DMS53 treated with DMSO at 0.1 percent for 48 hours (cell line): ENCODE measurements at regions not wholly inside any gene's neighbourhood (a gene's known extent, or its start where the extent isn't known, plus 50 kb on each side); places are given as distances from the start of the nearest gene placed in this dataset.
"Not testable (repeated sequence)": the region's sequence is repeated elsewhere in the genome, so short reads cannot be mapped to it uniquely, and the experiment has no call there.

Source experiments
- DNase-seq: peaks from one replicate; lab custom pipeline; 2025; ENCODE audit not compliant: unreplicated experiment; lab: John Stamatoyannopoulos, UW

DNA sequence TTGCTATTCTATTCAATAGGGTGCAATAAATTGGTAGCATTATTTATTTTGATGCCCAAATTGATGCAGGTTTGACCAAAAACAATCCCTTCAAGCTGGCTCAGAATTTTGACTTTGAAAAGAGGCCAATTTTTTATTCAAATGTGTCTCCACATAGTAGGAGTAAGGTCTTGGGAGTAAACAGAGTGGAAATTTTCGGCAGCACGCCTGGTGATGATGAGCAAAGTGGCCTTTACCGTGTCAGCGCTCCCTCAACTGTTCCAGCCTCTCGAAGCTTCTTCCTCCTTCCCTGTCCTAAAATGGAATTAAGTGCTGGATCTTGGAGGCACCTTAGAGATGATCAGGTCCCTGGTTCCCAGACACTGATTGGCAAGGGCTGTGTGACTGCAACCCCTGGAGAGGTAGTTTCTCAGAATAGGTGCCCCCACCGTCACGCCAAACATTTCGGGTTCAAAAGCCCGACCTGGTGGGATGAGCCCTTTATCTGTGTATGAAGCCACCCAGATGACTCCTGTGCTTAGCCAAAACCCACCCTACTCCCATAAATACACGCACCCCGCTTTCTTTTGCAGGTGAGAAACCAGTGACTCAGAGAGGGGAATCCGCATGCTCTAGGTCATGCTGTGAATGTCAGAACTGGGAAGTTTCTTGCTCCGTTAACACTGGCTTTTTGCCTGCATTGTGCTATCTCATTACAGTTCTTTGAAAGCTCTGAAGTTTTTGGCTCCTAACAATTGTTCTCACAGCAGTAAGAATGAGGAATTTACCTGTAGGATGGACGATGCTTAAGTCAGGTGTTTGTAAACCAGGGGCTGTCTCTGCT, 89.1 kb downstream of the CRYGS start:
- no peak for DNase-seq

DNA sequence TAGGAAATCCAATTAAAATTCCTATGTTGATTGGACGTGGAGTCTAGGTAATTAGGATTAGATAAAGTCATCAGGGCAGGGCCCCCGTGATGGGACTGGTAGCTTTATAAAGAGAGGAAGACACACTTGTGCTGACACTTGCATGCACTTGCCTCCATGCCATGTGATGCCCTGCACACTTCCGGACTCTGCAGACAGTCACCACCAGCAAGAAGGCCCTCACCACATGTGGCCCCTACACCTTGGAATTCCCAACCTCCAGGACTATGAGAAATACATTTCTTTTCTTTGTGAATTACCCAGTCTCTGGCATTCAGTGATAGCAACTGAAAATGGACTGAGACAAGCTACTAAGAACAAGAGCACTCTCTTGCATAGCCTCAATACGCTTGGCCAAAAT, 90.6 kb downstream of the CRYGS start:
- no peak for DNase-seq

DNA sequence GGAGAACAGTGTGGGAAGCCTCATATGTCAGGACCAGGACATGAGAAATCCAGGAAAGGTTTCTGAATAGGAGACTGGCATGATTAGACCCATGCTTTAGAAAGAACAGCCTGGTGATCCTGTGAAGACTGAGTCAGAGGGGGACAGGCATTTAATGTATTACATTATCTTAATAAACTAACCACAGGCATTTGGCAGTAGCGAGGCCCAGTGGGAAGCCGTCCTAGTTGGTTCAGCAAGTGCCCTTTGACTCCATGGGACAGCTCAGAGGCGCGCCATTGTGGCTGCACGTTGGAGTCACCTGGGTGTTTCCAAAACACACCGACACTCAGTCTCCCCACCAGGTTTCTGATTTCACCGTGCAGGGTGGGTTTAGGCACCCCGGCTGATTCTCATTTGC, 90.5 kb upstream of the DGKG start:
- no peak for DNase-seq

DNA sequence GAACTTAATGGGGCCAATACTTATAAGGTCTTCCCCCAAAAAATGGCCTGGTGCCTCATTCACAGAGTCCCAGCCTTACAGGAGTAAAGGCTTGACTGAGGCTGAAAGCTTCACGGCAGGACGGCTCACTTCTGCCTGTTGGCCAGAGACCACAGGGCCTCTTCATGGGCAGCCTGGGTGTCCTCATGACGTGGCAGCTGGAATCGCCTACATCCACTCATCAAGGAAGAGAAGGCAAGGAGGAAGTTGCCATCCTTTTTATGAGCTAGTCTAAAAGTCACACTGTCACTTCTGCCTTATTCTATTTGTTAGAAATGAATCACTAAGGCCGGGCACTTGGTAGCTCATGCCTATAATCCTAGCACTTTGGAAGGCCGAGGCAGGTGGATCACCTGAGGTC, 89.3 kb upstream of the DGKG start:
- no peak for DNase-seq

DNA sequence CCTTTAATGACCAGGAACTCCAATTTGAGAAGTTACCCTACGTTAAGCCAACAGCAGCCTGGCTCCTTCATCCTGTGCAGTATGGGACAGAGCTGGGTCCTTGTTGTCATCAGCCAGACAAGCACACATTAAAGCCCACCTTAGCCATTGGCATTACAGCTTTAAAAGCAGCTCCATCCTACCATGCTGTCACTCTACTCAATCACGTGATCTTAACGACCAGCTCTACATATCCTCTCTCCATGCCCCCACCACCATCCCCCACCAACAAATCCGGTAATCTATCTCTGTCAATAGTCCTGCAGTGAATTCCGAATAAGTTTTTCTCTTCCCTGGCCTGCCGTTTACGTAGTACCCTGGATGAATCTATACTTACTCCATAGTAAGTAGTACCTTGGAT, 82.9 kb upstream of the DGKG start:
- DNase-seq, result no peak

DNA sequence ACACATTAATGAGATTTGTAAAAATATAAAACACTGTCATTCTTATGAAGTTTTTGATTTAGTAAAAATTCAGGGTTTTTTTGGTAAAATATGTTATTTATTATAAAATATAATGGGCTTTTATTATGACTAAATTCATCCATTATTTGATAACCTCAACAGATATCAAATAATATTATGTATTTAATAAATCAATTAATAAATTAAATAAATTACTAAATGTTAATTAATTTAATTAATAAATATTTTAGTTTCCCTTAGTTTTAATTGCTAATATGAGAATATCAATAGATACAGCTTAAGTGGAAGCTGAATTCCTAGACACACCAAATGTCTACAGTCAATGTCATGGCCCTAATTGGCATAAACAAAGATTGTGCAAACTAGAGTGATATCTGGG, 82.3 kb upstream of the DGKG start:
- DNase-seq, result no peak

DNA sequence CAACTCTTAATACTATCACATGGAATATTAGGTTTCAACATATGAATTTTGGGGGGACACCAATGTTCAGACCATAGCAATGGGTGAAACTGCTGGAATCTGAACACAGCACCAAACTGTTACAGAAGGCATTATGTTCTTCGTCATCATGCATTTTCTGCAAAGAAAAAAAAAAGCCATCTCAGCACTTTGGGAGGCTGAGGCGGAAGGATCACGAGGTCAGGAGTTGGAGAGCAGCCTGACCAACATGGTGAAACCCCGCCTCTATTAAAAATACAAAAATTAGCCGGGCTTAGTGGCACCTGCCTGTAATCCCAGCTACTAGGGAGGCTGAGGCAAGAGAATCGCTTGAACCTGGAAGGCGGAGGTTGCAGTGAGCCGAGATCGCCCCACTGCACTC, 80.9 kb upstream of the DGKG start:
- not testable (repeated sequence) for DNase-seq

DNA sequence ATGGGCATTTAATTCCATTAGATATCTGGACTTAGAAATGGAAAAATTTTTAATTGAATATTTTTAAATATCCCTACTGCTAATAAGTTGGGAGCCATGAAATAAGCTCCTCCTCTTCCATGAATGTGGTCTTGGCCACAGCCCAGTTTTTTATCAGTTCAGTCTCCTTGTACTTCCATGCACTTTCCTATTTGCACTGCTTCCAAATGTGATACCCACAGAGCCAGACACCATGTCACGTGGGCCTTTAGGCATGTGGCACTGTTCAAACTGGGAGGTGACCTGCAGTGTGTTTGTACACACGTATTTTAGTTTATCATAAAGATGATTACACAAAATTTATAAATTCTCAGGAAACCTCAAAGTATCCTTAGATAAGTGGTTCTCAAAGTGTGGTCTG, 80.1 kb upstream of the DGKG start:
- no peak for DNase-seq

DNA sequence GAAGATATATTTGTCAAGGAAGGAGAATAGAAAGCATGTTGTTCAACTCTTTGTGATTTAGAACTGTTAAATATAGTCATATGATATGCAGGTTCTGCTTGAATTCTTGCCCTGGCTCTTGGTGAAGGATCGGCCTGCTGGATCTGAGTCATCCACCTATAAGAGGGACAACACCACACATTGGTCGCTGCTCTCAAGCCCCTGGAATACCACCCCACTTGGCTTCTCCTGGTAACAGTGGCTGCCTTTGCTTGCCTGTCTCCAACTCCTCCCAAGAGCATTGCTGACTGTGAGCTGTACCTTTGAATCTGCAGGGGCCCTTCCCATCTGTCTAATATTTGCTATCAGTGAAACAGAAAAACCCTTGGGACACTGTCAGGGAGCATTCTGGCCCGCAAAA, 78.9 kb upstream of the DGKG start:
- no peak for DNase-seq

DNA sequence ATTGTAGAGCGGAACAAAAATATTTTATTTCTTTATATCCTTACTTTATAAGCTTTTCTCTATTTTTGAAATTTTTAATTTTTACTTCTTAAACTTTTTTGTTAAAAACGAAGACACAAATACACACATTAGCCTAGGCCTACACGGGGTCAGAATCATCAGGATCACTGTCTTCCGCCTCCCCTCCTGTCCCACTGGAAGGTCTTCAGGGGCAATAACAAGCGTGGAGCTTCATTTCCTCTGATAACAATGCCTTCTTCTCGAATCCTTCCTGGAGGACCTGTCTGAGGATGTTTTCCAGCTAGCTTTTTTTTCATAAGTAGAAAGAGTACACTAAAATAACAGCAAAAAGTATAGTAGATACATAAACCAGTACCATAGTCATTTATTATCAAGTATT, 77.7 kb upstream of the DGKG start:
- no peak for DNase-seq

DNA sequence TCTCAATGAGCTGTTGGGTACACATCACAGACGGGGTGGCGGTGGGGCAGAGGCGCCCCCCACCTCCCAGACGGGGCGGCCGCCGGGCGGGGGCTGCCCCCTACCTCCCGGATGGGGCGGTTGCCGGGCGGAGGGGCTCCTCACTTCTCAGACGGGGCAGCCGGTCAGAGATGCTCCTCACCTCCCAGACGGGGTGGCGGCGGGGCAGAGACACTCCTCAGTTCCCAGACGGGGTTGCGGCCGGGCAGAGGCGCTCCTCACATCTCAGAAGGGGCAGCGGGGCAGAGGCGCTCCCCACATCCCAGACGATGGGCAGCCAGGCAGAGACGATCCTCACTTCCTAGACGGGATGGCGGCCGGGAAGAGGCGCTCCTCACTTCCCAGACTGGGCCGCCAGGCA, 73.3 kb upstream of the DGKG start:
- not testable (repeated sequence) for DNase-seq

DNA sequence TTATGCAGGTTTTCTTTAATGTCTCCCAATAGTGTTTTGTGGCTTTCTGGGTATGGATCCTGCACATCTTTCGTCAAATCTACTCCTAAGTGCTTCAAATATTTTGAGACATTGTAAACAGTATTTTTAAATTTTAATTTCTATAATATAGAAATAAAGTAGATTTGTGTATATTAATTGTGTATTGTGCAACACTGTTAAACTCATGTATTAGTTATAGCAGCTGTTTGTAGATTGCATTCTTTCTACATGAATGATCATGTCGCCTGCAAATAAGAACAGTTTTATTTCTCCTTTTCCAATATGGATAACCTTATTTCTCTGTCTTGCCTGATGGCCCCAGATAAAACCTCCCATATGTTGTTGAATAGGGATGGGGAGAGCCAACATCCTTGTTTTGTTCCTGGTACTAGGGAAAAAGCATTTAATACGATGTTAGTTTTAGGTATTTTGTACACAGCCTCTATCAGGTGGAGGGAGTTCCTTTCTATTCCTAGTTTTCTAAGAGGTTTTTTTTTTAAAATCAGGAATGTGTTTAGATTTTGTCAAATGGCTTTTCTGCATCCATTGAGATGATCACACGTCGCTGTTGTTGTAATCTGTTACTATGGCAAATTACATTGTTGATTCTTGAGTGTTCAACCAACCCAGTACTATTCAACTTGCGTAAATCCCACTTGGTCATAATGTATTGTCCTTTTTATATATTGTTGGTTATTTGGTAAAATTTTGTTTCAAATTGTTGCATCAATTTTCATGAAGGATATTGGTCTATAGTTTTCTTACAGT, 71.1 kb upstream of the DGKG start:
- no peak for DNase-seq

DNA sequence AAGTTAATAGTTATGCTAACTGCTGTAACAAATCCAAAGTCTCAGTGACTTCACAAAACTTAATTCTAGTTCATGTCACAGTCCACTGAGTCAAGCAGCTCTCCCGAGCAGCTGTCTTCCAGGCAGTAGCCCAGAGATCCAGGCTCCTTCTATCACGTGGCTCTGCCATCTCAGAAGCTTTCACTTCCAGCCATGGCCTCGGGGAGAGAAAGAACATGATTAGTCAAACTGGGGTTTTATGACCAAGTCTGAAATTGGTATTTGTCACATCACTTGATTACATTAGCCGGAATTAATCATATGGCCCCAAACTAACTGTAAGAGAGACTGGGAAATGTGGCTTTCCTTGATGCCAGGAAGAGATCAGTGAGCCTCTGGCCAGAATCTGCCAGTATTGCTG, 70.2 kb upstream of the DGKG start:
- DNase-seq, result no peak

DNA sequence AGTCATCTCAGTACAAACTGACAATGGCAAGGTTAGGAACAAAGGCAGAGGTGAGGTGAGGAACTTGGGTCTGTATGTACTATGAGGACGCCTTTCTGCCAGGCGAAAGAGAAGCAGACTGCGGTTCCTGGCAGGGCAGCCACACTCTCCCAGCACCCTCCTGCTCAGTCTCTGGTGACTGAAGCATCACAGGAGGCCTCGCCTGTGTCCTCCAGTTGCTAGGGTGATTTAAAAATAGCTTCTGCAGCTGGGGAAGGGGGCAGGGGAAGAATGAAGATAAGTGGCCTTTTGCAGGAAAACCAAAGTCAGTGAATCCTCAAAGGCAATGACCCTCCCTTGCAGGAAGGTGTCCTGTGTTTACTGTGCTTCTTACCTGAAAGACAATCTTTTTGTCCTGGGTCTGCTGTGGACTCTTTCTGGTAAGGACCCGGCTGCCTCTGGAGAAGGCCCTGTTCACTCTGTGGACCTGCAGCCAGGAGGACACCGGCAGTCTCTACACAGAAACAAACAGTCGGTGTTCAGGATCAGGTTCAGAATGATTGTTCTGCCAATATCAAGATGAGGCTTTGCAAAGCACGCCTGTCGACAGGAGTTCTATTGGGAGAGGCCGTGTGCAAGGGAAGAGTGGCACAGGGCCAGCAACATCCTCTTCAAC, 65.7 kb upstream of the DGKG start:
- DNase-seq, result no peak

DNA sequence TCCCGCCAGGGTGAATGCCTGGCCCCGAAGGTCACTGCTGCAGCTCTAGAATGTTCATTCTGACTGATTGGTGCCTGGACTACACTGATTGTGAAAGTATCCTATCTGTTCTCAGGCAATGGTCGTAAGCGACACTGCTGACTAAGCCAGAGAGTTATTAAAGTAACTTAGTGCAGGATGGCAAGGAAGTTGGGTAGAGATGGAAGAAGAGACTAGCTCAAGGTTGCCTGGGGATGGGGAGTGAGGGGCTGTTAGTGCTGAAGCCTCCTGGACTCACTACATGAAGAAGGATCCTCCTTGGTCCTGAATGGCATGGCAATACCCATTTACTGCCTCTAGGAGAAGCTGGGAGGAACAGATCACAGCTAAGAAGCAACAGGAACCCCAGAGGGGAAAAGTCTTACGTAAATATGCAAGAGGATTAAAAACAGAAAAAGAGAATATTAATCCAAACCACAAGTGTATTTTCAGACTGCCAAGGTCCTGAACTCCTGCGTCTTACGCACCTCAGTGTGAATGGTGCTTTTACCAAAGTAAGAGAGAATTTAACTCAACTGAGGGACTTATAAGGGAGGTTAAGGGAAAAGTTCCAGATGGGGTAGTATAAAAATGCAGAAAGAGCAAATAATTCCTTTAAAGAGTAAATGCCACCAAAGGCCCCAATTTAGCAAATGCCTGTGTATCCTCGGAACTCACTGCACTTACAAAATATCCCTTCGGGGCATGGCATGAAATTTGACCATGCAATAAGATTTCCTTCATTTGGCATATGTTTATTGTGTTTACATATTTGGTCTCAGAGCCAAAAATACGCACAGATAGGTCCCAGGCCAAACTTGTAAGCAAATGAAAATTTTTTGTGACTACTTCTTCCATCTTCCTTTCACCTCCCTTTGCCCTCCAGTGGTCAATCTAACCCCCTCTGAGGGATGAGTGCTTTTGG, 64.0 kb upstream of the DGKG start:
- no peak for DNase-seq

DNA sequence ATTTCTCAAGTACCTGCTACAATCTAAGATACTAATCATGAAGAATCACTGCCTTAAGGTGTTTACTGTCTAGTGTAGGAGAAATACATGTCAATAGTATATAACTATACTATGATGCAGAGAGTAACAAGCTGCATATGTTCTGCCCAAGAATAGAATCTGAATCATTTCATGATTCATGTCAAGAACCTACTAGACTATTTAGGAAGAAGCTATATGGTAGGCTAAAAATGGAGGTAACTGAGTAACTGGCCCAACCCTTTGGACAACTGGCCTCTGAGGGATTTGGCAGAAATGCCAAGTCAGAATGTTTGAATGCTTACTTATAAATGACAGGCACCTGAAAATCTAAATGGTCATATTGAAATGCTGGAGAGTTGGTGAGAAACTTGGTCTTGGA, 59.9 kb upstream of the DGKG start:
- DNase-seq, result no peak

DNA sequence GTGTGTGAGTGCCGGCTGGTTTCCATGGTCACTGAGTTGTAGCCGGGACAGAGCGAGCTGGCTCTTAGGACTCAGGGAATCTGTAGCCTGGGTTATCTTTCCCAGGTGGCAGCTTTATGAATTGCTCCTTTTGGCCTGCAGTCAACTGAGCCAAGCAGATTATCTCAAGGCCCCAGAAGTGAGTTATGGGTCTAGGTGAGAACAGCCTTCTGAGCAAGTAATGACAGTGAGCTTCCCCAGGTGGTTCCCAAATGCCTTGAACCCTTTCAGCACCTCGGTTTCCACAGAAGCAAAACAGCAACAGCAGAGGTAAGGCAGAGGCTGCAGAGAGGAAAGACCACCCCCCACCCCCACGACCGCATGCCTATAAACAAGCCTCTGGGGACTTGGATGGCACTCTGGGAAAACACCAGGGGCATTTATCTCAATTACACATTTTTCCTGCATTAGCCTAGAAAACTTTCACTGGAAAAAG, 56.7 kb upstream of the DGKG start:
- DNase-seq, result no peak

DNA sequence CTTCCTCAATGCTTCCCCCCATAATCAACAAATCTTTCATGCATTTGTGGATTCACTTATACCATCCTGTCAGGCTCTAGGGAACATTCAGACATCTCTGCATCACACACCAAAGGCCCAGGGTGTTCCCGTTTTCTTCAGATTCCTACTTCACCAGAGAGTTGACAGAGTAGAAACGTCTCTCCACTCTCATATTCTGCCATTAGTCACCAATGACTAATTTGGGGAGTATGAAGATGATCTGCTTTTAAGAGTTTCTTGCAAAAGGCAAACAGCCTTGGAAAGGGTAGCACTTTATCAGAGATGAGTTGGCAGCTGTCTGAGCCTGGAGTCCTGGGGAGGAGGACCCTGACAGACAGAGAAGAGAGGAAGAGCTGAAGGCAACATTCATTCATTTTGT, 55.8 kb upstream of the DGKG start:
- DNase-seq, result no peak

DNA sequence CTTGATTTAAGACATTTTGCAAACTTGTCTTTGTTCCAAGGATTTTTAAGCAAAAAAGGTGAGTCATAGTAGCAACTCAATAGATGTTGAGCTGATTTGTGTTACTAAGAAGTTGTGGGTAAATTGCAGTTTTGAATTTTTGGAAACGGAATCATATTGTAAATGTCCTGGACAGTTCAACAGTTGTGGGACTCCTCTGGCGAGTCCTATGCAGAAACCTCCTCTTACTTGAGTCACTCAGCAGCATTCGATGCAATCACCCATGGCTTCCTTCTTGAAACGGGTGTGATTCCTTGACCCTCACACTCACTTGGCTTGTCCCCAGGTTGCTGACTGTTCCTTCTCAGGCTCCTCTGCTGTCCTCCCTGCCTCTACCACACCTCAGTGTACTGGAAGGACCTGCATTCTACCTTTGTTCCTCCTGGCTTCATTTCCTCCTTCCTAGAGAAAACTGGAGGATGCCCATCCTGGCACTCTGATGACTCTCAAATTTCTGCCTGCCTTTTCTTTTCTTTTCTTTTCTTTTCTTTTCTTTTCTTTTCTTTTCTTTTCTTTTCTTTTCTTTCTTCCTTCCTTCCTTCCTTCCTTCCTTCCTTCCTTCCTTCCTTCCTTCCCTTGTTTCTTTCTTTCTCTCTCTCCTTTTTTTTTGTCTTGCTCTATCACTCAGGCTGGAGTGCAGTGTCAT, 52.8 kb upstream of the DGKG start:
- DNase-seq, result no peak
